ENCODE measurements at regions not wholly inside any gene's neighbourhood (a gene's known extent, or its start where the extent isn't known, plus 50 kb on each side); places are given as distances from the start of the nearest gene placed in this dataset.

DNA sequence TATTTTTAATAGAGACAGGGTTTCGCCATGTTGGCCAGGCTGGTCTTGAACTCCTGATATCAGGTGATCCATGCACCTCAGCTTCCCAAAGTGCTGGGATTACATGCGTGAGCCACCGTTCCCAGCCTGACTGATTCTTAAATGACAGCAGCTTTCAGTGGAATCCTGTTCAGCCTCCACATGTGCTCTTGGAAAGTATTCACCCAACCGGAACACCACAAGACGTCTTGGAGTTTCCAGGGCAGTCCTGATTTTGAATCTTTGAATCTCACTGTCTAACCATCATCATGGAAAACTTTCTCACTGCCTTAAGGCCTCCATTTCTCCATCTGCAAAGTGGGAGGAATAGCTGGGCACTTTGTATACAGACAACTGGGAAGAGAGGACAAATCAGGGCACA lies 58.1 kb upstream of the ITPKB start:
- Histone ChIP-seq H3K4me2 (ENCODE audit: low read length) (no peak overlapping the region), H3K36me3 (ENCODE audit: insufficient read depth, low read length) (no peaks in the 10 kb centered on the region), H2AFZ (ENCODE audit: low read depth, low read length) (no peak overlapping the region), H3K4me3 (ENCODE audit: insufficient read depth, low read depth, low read length) (no peak overlapping the region), H3K4me1 (ENCODE audit: insufficient read depth, low read length) (no peaks in the 10 kb centered on the region), H3K79me2 (ENCODE audit: insufficient read depth, low read length) (no peaks in the 10 kb centered on the region), H3K9ac (ENCODE audit: low read length) (no peak overlapping the region), H3K9me3 (ENCODE audit: insufficient read depth, low read depth, low read length) (peaks cover 2% of the 10 kb centered on the region), H3K27ac (ENCODE audit: low read depth, low read length) (no peak overlapping the region), H3K27me3 (ENCODE audit: insufficient read depth, low read length) (peaks cover 4% of the 10 kb centered on the region), H4K20me1 (ENCODE audit: insufficient read depth, low read length) (no peaks in the 10 kb centered on the region)
- Mint-ChIP-seq H3K9me3 (ENCODE audit: unreplicated experiment) (no peaks in the 10 kb centered on the region), H3K4me3 (ENCODE audit: unreplicated experiment) (no peak overlapping the region), H3K27ac (ENCODE audit: unreplicated experiment) (no peak overlapping the region), H3K36me3 (ENCODE audit: low read depth, unreplicated experiment) (no peaks in the 10 kb centered on the region), H3K4me1 (ENCODE audit: low read depth, unreplicated experiment) (peaks cover 3% of the 10 kb centered on the region), H3K27me3 (ENCODE audit: low read depth, unreplicated experiment) (peaks cover 16% of the 10 kb centered on the region)
- FAIRE-seq: no peak
- no peak for DNase-seq (ENCODE audit: low read depth)
- TF ChIP-seq EZH2 (IDR thresholded peaks at IDR 0.05; ENCODE audit: insufficient read depth, low read length): no peak
- TF ChIP-seq, protein P1, sequence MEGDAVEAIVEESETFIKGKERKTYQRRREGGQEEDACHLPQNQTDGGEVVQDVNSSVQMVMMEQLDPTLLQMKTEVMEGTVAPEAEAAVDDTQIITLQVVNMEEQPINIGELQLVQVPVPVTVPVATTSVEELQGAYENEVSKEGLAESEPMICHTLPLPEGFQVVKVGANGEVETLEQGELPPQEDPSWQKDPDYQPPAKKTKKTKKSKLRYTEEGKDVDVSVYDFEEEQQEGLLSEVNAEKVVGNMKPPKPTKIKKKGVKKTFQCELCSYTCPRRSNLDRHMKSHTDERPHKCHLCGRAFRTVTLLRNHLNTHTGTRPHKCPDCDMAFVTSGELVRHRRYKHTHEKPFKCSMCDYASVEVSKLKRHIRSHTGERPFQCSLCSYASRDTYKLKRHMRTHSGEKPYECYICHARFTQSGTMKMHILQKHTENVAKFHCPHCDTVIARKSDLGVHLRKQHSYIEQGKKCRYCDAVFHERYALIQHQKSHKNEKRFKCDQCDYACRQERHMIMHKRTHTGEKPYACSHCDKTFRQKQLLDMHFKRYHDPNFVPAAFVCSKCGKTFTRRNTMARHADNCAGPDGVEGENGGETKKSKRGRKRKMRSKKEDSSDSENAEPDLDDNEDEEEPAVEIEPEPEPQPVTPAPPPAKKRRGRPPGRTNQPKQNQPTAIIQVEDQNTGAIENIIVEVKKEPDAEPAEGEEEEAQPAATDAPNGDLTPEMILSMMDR (IDR thresholded peaks at IDR 0.05; ENCODE audit: insufficient read depth, low read depth, low read length): no peak

DNA sequence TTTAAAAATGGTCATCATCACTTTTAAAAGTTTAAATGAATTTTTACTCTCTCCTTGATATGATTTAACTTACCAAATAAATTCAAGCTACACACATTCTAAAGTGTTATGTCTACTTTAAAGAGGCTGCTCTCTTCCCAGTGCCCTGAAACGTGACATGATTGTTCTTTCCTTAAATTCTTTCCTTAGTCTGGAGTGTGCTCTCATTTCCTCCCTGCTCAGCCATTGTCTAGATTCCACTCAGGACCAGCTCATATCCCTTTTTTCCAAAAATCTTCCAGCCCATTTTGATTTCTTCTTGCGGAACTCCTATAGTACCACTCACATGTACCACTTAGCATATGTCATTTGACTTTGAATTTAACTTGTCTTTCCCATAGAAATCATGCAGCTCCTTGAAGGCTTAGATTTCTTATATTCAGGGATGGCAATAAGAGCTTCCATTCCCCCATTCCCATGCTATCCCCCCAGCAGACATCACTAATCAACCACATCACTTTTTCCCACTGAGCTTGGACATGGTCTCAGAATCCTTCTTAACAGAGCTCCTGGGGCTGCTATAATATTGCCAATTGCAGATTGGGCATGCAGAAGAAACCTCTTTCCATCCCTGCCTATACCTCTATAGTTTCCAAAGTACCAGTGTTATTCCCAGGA lies 54.7 kb upstream of the ITPKB start:
- TF ChIP-seq EZH2 (IDR thresholded peaks at IDR 0.05; ENCODE audit: insufficient read depth, low read length): no peak
- TF ChIP-seq, protein P1 (IDR thresholded peaks at IDR 0.05; ENCODE audit: insufficient read depth, low read depth, low read length): no peak
- no peak overlapping the region for H3K4me2 ChIP-seq (ENCODE audit: low read length)
- FAIRE-seq: no peak
- H4K20me1 ChIP-seq (ENCODE audit: insufficient read depth, low read length): no peaks in the 10 kb centered on the region
- H3K36me3 Mint-ChIP-seq (ENCODE audit: low read depth, unreplicated experiment): no peaks in the 10 kb centered on the region
- peaks cover 9% of the 10 kb centered on the region for H3K27me3 ChIP-seq (ENCODE audit: insufficient read depth, low read length)
- no peak overlapping the region for H3K4me3 Mint-ChIP-seq (ENCODE audit: unreplicated experiment)
- no peak for DNase-seq (ENCODE audit: low read depth)
- no peaks in the 10 kb centered on the region for H3K9me3 Mint-ChIP-seq (ENCODE audit: unreplicated experiment)
- H3K36me3 ChIP-seq (ENCODE audit: insufficient read depth, low read length): no peaks in the 10 kb centered on the region
- H3K27ac Mint-ChIP-seq (ENCODE audit: unreplicated experiment): no peak overlapping the region
- H3K79me2 ChIP-seq (ENCODE audit: insufficient read depth, low read length): no peaks in the 10 kb centered on the region
- H3K27me3 Mint-ChIP-seq (ENCODE audit: low read depth, unreplicated experiment): peaks cover 8% of the 10 kb centered on the region
- H3K9me3 ChIP-seq (ENCODE audit: insufficient read depth, low read depth, low read length): peaks cover 2% of the 10 kb centered on the region
- no peak overlapping the region for H3K9ac ChIP-seq (ENCODE audit: low read length)
- H2AFZ ChIP-seq (ENCODE audit: low read depth, low read length): no peak overlapping the region
- H3K4me3 ChIP-seq (ENCODE audit: insufficient read depth, low read depth, low read length): no peak overlapping the region
- no peak overlapping the region for H3K27ac ChIP-seq (ENCODE audit: low read depth, low read length)
- H3K4me1 Mint-ChIP-seq (ENCODE audit: low read depth, unreplicated experiment): peaks cover 3% of the 10 kb centered on the region
- no peaks in the 10 kb centered on the region for H3K4me1 ChIP-seq (ENCODE audit: insufficient read depth, low read length)

DNA sequence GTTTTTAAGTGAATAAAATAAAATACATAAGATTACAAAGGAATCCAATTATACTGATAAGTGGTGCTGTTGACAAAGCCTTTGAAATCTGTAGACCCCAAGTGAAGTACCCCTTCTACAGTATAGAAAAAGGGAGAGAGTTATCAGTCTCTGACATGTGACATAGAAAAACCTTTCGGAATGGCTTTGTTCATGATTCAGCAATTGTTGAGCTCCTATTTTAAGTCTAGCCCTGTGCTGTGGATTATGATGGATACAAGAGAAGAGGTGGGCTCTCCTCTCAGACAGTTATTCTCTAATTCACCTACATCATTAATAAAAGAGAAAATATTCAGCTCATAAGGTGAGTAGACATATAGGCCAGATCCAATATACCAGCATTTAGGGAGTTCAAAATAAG lies 53.3 kb upstream of the ITPKB start:
- Mint-ChIP-seq H3K4me3 (ENCODE audit: unreplicated experiment) (no peak overlapping the region), H3K36me3 (ENCODE audit: low read depth, unreplicated experiment) (no peaks in the 10 kb centered on the region), H3K27me3 (ENCODE audit: low read depth, unreplicated experiment) (peaks cover 8% of the 10 kb centered on the region), H3K9me3 (ENCODE audit: unreplicated experiment) (no peaks in the 10 kb centered on the region), H3K4me1 (ENCODE audit: low read depth, unreplicated experiment) (peaks cover 3% of the 10 kb centered on the region), H3K27ac (ENCODE audit: unreplicated experiment) (no peak overlapping the region)
- Histone ChIP-seq H3K9ac (ENCODE audit: low read length) (no peak overlapping the region), H2AFZ (ENCODE audit: low read depth, low read length) (no peak overlapping the region), H3K4me1 (ENCODE audit: insufficient read depth, low read length) (no peaks in the 10 kb centered on the region), H3K4me2 (ENCODE audit: low read length) (no peak overlapping the region), H3K79me2 (ENCODE audit: insufficient read depth, low read length) (no peaks in the 10 kb centered on the region), H3K9me3 (ENCODE audit: insufficient read depth, low read depth, low read length) (peaks cover 2% of the 10 kb centered on the region), H3K36me3 (ENCODE audit: insufficient read depth, low read length) (no peaks in the 10 kb centered on the region), H3K27ac (ENCODE audit: low read depth, low read length) (no peak overlapping the region), H3K27me3 (ENCODE audit: insufficient read depth, low read length) (peaks cover 10% of the 10 kb centered on the region), H3K4me3 (ENCODE audit: insufficient read depth, low read depth, low read length) (no peak overlapping the region), H4K20me1 (ENCODE audit: insufficient read depth, low read length) (no peaks in the 10 kb centered on the region)
- DNase-seq (ENCODE audit: low read depth): no peak
- no peak for FAIRE-seq
- TF ChIP-seq EZH2 (IDR thresholded peaks at IDR 0.05; ENCODE audit: insufficient read depth, low read length): no peak
- TF ChIP-seq, protein P1 (IDR thresholded peaks at IDR 0.05; ENCODE audit: insufficient read depth, low read depth, low read length): no peak
